Endodermal cell (in vitro differentiated cells): ENCODE measurements at regions not wholly inside any gene's neighbourhood (a gene's known extent, or its start where the extent isn't known, plus 50 kb on each side); places are given as distances from the start of the nearest gene placed in this dataset.
"Not testable (repeated sequence)": the region's sequence is repeated elsewhere in the genome, so short reads cannot be mapped to it uniquely, and the experiment has no call there.

Experiments
- DNase-seq: peaks from one replicate; pipeline ENCODE4 v3.0.0-alpha.2; 2017
- H3K27ac ChIP-seq: 2 replicates; pipeline ENCODE4 v1.5.1; 2013; ENCODE audit warnings: mild to moderate bottlenecking, low read depth, low read length, moderate library complexity
- H3K27me3 ChIP-seq: 2 replicates; pipeline ENCODE4 v1.6.1; 2013; ENCODE audit warnings: mild to moderate bottlenecking, low read length, moderate library complexity; ENCODE audit not compliant: insufficient read depth, control insufficient read depth, poor library complexity, severe bottlenecking
- H3K36me3 ChIP-seq: 2 replicates; pipeline ENCODE4 v1.7.0; 2013; ENCODE audit warnings: mild to moderate bottlenecking, low read length, moderate library complexity; ENCODE audit not compliant: control insufficient read depth, insufficient read depth
- H3K4me1 ChIP-seq: one replicate; pipeline ENCODE4 v1.7.0; 2013; ENCODE audit warnings: low read length; ENCODE audit not compliant: control insufficient read depth, insufficient read depth
- H3K4me3 ChIP-seq: 2 replicates; pipeline ENCODE4 v1.5.1; 2013; ENCODE audit warnings: mild to moderate bottlenecking, low read length, moderate library complexity
- H3K9ac ChIP-seq: 2 replicates; pipeline ENCODE4 v1.6.1; 2013; ENCODE audit warnings: mild to moderate bottlenecking, low read length, moderate library complexity; ENCODE audit not compliant: poor library complexity, severe bottlenecking; ENCODE audit errors: extremely low read depth
- H3K9me3 ChIP-seq: 2 replicates; pipeline ENCODE4 v1.6.1; 2013; ENCODE audit warnings: mild to moderate bottlenecking, low read length, moderate library complexity; ENCODE audit not compliant: control insufficient read depth
- H3K27ac Mint-ChIP-seq: 2 replicates; pipeline ENCODE4 v1.8.0; 2020; ENCODE audit warnings: mixed read lengths
- H3K27me3 Mint-ChIP-seq: 2 replicates; pipeline ENCODE4 v1.8.0; 2021; ENCODE audit warnings: mild to moderate bottlenecking, mixed read lengths; ENCODE audit not compliant: insufficient read depth
- H3K36me3 Mint-ChIP-seq: 2 replicates; pipeline ENCODE4 v1.8.0; 2020; ENCODE audit warnings: low read depth, mixed read lengths
- H3K4me1 Mint-ChIP-seq: 2 replicates; pipeline ENCODE4 v1.8.0; 2020; ENCODE audit warnings: mixed read lengths
- H3K4me3 Mint-ChIP-seq: 2 replicates; pipeline ENCODE4 v1.8.0; 2020; ENCODE audit warnings: mild to moderate bottlenecking, moderate library complexity, mixed read lengths
- H3K9me3 Mint-ChIP-seq: 2 replicates; pipeline ENCODE4 v1.8.0; 2020; ENCODE audit warnings: mild to moderate bottlenecking, mixed read lengths
- CTCF ChIP-seq: fragments of 200-600 bp; sonication (generic); conservative IDR thresholded peaks from 2 replicates; pipeline ENCODE4 v1.5.0; 2021; ENCODE audit warnings: antibody characterized with exemption, mild to moderate bottlenecking
- WGBS, 2 experiments: methylation state at CpG; one replicate each; pipeline versions ENCODE4 v1.1.5 to v1.1.7; 2013; ENCODE audit warnings: missing lambda C conversion rate in 2 of 2, mixed read lengths in 1 of 2; ENCODE audit not compliant: insufficient coverage in 1 of 2, insufficient read length in 1 of 2; 5-methylcytosine and 5-hydroxymethylcytosine counted together

- TF ChIP-seq CTCF: no peak
- H3K4me1 Mint-ChIP-seq: peaks cover 4% of the 10 kb centered on the region
- no peak overlapping the region for H3K4me3 ChIP-seq
- no peak overlapping the region for H3K4me3 Mint-ChIP-seq
- H3K9me3 ChIP-seq: no peaks in the 10 kb centered on the region
- no peak for DNase-seq
- no peak overlapping the region for H3K27ac ChIP-seq
- H3K27me3 ChIP-seq: no peaks in the 10 kb centered on the region
- no peak overlapping the region for H3K27ac Mint-ChIP-seq
- H3K9ac ChIP-seq: no peak overlapping the region
- peaks cover 2% of the 10 kb centered on the region for H3K9me3 Mint-ChIP-seq
- H3K36me3 ChIP-seq: no peaks in the 10 kb centered on the region
- no peaks in the 10 kb centered on the region for H3K4me1 ChIP-seq
- no peaks in the 10 kb centered on the region for H3K36me3 Mint-ChIP-seq
- H3K27me3 Mint-ChIP-seq: no peaks in the 10 kb centered on the region
Measured at GRCh38 chr3:86887876-86888275, 103.1 kb downstream of the VGLL3 start.

- Mint-ChIP-seq H3K4me1 (peaks cover 12% of the 10 kb centered on the region), H3K27ac (no peak overlapping the region), H3K36me3 (no peaks in the 10 kb centered on the region), H3K9me3 (no peaks in the 10 kb centered on the region), H3K4me3 (no peak overlapping the region), H3K27me3 (no peaks in the 10 kb centered on the region)
- Histone ChIP-seq H3K4me1 (no peaks in the 10 kb centered on the region), H3K4me3 (no peak overlapping the region), H3K9me3 (no peaks in the 10 kb centered on the region), H3K27ac (no peak overlapping the region), H3K27me3 (no peaks in the 10 kb centered on the region), H3K36me3 (no peaks in the 10 kb centered on the region), H3K9ac (no peak overlapping the region)
- 94 to 100% methylated on average over 1 to 6 of the region's 6 CpGs for WGBS, 2 experiments
- no peak for DNase-seq
- no peak for TF ChIP-seq CTCF
Measured at GRCh38 chr3:86880066-86880465, 110.9 kb downstream of the VGLL3 start.

GRCh38 chr3:86876504-86877181, 114.3 kb downstream of the VGLL3 start:
- not testable (repeated sequence) for H3K27ac ChIP-seq, H3K36me3 ChIP-seq, H3K9me3 ChIP-seq, H3K27me3 Mint-ChIP-seq, H3K4me1 ChIP-seq, H3K4me3 ChIP-seq, H3K27me3 ChIP-seq, H3K9ac ChIP-seq, H3K4me3 Mint-ChIP-seq, H3K36me3 Mint-ChIP-seq, H3K9me3 Mint-ChIP-seq
- DNase-seq: peak; percentile 88
- H3K27ac Mint-ChIP-seq: peak overlapping the region; percentile 42
- H3K4me1 Mint-ChIP-seq: peaks cover 12% of the 10 kb centered on the region
- WGBS, 2 experiments: 67 to 77% methylated on average over 3 to 5 of the region's 5 CpGs

- not testable (repeated sequence) for H3K27ac Mint-ChIP-seq, DNase-seq, H3K27me3 ChIP-seq, H3K9me3 Mint-ChIP-seq, H3K4me3 ChIP-seq, H3K9ac ChIP-seq, H3K9me3 ChIP-seq, H3K4me1 ChIP-seq, H3K27ac ChIP-seq, H3K36me3 ChIP-seq, H3K27me3 Mint-ChIP-seq, H3K36me3 Mint-ChIP-seq, H3K4me3 Mint-ChIP-seq
- WGBS, 2 experiments: 100% methylated on average over 1 of the region's 1 CpG; no CpG with 5 or more reads in 1 of the 2 experiments
- H3K4me1 Mint-ChIP-seq: peaks cover 12% of the 10 kb centered on the region
Measured at GRCh38 chr3:86874790-86875189, 116.2 kb downstream of the VGLL3 start.
